HG03095 (cell line): ENCODE measurements at regions not wholly inside any gene's neighbourhood (a gene's known extent, or its start where the extent isn't known, plus 50 kb on each side); places are given as distances from the start of the nearest gene placed in this dataset.
"Not testable (repeated sequence)": the region's sequence is repeated elsewhere in the genome, so short reads cannot be mapped to it uniquely, and the experiment has no call there.

Source experiments
- ATAC-seq: cut with Tn5 transposase; IDR thresholded peaks from one replicate; pipeline ENCODE4 v1.9.1; 2021; ENCODE audit warnings: moderate library complexity; ENCODE audit not compliant: unreplicated experiment

DNA sequence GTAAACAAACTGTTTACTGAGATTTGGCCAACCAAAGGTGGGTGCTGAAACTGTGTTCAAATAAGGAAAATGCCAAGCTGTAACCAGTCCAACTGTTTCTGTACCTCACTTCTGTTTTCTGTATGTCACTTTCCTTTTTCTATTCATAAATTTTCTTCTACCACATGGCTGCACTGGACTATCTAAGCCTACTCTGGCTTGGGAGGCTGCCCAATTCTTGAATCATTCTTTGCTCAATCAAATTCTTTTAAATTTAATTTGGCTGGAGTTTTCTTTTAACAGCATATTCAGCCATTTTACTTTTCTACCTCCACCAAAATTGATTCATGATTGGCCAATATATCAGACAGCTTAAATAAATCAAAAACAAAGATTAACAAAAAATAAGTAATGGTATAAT, 1575.5 kb upstream of the SPRY2 start:
- no peak for ATAC-seq

DNA sequence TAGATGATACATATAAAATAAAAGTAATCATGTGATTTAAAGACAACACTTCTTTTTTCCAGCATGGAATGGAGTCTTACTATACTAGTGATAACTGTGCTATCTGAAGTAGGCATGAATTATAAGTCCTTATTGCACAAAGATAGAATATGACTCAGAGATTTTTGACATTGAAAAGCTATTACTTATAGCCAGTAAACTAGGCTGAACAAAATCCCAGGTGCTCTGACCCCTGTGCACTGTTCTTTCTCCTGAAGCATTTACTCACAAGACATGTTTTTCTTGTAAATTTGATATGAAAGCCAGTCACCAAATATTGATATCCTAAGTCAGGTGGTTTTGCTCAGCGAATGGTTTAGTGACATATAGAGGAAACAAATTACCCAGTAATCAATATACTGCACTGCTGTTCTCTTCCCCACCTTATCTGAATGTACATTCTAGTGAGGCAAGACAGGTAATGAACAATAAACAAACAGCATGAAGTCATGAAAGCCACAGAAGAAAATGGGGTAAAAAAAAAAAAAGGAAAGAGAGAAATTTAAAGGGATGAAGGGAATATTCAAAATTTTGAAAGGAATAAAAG, 1567.0 kb upstream of the SPRY2 start:
- no peak for ATAC-seq

DNA sequence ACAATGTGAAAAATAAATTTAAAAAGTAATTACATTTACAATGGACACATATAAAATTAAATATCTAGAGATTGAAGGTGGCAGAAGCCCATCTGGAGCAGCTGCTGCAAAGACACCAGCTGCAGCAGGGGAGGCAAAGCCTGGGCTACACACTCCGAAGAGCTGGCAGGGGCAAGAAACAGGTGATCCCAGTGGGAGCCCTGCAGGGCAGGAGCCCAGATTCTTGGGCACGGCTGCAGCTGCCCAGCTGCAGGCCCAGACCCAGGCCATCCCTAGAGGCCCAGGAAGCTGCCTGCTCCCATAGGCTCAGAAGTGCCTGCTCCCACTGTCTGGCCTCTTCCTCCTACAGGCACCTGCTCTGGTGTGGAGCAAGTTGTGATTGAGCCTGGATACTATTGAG, 1547.9 kb upstream of the SPRY2 start:
- no peak for ATAC-seq

GRCh38 chr13:81874681-81875661, 1534.0 kb upstream of the SPRY2 start:
- ATAC-seq, result no peak

GRCh38 chr13:81874253-81874652, 1533.3 kb upstream of the SPRY2 start:
- ATAC-seq, result no peak

GRCh38 chr13:81872581-81872980, 1531.7 kb upstream of the SPRY2 start:
- no peak for ATAC-seq

GRCh38 chr13:81871751-81872325, 1530.9 kb upstream of the SPRY2 start:
- ATAC-seq, result not testable (repeated sequence)

GRCh38 chr13:81848291-81848690, 1507.4 kb upstream of the SPRY2 start:
- no peak for ATAC-seq

GRCh38 chr13:81846771-81847170, 1505.8 kb upstream of the SPRY2 start:
- no peak for ATAC-seq

- ATAC-seq, result no peak
Observed at GRCh38 chr13:81821259-81821658, 1480.3 kb upstream of the SPRY2 start.

DNA sequence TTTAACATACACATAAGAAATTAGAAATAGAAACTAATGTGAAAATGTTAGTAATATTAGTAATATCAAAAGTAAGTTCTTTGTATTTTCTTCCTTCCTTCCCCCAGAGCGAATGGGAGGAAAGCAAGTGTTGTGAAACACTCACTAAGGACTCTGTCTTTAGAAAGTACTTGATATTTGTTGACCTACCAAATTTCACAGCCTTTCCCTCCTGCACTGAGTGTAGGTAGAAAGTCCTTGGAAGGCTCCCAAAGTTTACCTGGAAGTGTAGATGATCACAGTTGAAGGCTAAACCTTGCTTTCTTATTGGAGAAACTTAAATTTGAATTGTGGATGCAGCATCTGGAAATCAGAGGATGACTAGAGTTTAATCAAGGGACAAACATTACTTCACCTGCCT, 1459.5 kb upstream of the SPRY2 start:
- no peak for ATAC-seq

DNA sequence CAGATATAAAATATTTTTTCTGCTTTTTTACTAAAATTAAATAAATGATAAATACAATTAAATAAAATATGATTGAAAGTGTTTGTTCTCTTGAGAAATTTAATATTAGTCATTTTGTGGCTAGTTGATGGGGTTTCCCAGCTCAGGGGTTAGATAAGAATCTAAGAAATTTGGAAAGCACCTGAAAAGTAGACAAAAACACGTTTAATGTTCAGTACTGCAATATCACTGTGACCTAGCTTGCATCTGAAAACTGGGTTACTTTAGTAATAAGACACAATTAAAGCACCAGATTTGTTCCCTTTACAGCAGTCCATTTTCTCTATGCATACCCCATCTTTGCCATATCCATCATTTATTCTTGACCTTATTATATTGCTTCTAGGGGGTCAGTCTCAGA, 1454.8 kb upstream of the SPRY2 start:
- ATAC-seq, result no peak

DNA sequence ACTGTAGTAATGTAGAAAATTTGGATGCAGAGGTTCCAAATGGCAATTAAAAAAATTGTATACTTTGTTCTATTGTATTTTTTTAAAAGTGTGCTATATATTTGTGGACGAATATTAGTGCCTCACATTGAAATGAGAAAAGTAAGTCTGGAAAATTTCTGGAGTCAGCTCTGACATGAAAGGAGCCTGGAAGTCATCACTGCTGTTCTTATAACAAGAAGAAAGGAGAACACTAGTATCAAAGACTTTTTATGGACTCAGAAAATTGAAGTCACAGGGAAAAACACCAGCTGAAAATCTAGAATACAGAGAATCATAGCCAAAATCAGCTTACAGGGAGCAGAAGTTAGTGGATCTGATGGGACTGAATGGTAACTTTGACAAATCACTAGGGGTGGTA, 1450.7 kb upstream of the SPRY2 start:
- no peak for ATAC-seq

DNA sequence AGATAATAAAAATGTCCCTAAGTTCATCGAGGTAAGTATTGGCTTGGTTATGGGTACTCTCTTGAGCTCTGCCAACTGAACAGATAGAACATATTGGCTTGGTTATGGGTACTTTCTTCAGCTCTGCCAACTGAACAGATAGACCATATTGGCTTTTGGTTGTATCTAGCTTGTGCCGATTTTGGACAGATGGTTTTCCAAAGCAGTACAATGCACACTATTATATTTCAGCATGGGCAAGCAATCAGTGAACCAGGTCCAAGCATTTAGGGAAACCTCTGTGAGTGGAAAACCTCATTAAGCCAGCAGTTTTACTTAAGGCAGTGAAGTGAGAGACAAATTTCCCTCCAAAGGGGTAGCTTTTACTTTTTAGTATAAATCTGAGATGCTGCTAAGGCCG, 1440.5 kb upstream of the SPRY2 start:
- no peak for ATAC-seq

GRCh38 chr13:81779876-81780275, 1439.0 kb upstream of the SPRY2 start:
- ATAC-seq, result no peak

DNA sequence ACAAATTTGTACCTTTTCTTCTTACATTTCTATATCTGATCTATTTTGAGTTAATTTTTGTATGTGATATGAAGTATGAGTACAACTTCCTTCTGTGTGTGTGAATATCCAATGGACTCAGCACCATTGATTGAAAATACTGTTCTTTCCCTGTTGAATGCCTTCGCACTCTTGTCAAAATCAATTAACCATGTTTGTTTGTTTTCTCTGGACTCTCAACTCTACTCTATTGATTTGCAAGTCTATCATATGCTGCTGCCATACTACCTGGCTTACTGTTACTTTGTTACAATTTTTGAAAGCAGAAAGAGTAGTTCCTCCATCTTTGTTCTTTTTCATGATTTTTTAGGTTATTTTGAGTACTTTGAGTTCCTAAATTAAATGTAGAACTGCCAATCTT, 1437.4 kb upstream of the SPRY2 start:
- no peak for ATAC-seq

- ATAC-seq, result no peak
Observed at GRCh38 chr13:81773263-81773662, 1432.3 kb upstream of the SPRY2 start.

DNA sequence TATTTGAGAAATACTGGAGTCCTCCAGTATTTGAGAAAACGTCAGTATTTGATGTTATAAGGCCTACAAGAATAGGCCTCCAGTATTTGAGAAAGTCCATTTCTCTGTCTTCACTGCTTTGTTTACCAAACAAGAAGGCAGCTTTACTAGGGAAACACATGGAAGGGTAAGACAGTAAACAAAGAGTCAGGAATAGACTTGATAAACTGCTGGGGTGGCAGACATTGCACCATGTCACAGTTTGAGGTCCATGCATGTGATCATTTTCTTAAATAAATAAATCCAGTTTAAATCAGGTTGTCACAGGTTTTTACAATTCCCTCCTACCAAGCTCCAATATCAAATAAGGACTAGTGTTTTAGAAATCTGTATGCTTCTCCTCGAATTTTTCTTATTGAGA, 1431.0 kb upstream of the SPRY2 start:
- no peak for ATAC-seq

DNA sequence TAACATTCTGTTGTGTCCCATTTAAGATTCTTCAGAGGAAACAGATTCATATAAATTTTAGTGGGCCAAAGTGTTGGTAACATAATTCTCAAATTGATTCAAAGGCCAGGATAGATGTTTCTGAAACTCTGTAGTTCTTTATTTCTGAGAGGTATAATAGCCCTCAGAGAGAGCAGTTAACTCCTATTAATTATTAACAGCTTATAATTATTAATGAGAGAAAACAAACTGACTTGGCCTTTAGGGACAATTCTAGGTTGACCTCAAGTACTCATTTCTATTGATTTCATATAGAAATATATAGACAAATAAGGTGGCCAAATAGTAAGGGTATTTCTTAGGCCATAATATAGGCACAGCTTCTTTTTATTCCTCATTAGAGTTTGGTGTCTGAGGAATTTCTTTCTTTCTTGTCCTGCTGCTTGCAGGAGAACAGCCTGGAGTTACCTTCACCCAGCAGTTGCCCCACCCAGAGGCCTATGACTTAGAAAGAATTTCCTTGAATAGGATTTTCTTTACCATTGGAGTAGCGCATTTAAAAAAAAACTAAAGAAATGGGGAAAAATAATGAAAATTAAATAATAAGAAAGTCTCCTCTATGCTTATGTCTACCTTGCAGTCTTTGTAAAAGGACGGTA, 1430.1 kb upstream of the SPRY2 start:
- ATAC-seq, result no peak

- no peak for ATAC-seq
Observed at GRCh38 chr13:81762449-81762848, 1421.5 kb upstream of the SPRY2 start.

DNA sequence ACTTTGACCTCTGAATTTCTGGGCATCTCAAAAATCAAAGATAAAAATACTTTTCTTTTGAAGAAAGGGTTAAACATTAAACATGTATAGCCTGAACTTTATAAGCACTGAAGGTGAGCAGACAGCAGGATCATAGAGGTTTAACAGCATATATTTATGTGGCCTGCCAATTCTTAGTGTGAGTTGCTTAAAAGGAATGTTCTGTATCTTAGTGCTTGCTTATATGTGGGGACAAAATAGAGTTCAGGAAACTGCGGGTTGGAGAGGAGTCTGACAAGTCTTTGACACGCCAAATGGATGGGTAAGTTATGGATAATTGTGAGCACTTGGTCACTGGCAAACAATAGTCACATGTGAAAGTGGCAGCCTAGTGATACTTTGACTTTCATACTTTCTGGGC, 1419.4 kb upstream of the SPRY2 start:
- ATAC-seq, result no peak
